ENCODE measurements at regions not wholly inside any gene's neighbourhood (a gene's known extent, or its start where the extent isn't known, plus 50 kb on each side); places are given as distances from the start of the nearest gene placed in this dataset.

DNA sequence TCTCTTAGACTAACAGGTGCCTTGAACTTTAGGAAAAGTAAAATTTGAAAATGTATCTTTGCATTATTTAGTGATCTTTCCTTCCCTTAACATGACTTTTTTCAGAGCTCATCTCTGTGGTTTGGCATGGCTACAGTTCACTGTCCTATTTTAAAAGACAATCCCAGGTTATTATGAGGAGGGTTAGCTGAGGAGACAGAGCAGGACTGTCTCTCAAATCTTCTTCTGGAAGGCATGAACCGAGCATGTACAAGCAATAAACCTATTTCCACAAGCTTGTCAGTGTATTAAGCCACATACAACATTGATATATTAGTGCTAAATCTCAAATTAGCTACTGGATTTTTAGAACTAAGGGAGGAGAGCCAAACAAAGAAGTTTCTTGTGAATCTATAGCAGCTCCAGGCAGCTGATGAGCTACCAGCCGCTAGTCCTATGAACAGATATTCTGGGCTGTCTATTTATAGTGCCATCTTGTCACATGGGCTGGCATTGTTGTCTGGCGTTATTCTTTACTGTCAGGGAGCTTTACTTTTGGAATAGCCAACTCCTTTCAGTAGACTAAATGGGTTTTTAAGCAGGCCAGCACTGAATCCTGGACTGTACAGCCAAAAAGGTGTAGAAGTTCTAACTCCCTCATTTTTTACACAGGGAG lies 171.2 kb upstream of the ACTBL2 start:
- no peak overlapping the region for H2AFZ ChIP-seq (ENCODE audit: control insufficient read depth, low read length)
- no peaks in the 10 kb centered on the region for H3K9me1 ChIP-seq (ENCODE audit: control insufficient read depth, extremely low read depth, insufficient read depth, low read length)
- no peak overlapping the region for H3K4me3 ChIP-seq (ENCODE audit: control insufficient read depth in 2 of 3, extremely low read depth in 1 of 3, insufficient read depth in 2 of 3, low read depth in 1 of 3, low read length in 3 of 3)
- TF ChIP-seq, protein P1, sequence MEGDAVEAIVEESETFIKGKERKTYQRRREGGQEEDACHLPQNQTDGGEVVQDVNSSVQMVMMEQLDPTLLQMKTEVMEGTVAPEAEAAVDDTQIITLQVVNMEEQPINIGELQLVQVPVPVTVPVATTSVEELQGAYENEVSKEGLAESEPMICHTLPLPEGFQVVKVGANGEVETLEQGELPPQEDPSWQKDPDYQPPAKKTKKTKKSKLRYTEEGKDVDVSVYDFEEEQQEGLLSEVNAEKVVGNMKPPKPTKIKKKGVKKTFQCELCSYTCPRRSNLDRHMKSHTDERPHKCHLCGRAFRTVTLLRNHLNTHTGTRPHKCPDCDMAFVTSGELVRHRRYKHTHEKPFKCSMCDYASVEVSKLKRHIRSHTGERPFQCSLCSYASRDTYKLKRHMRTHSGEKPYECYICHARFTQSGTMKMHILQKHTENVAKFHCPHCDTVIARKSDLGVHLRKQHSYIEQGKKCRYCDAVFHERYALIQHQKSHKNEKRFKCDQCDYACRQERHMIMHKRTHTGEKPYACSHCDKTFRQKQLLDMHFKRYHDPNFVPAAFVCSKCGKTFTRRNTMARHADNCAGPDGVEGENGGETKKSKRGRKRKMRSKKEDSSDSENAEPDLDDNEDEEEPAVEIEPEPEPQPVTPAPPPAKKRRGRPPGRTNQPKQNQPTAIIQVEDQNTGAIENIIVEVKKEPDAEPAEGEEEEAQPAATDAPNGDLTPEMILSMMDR (optimal IDR thresholded peaks at IDR 0.05 in 1 of 3, IDR thresholded peaks at IDR 0.05 in 1 of 3, conservative IDR thresholded peaks at IDR 0.05 in 1 of 3; ENCODE audit: extremely low read depth in 1 of 3, insufficient read depth in 2 of 3, low read length in 3 of 3), result no peak
- no peak for TF ChIP-seq EZH2 (IDR thresholded peaks at IDR 0.05; ENCODE audit: low read length)
- H3K4me1 ChIP-seq (ENCODE audit: control insufficient read depth, extremely low read depth, insufficient read depth, low read length), result no peaks in the 10 kb centered on the region
- no peak overlapping the region for H3K4me2 ChIP-seq (ENCODE audit: control insufficient read depth, extremely low read depth, insufficient read depth, low read depth, low read length)
- H3K9ac ChIP-seq (ENCODE audit: control insufficient read depth, extremely low read depth, insufficient read depth, low read length), result no peak overlapping the region
- H3K36me3 ChIP-seq (ENCODE audit: control insufficient read depth in 2 of 2, extremely low read depth in 1 of 2, insufficient read depth in 2 of 2, low read length in 2 of 2), result no peaks in the 10 kb centered on the region
- H3K79me2 ChIP-seq (ENCODE audit: control insufficient read depth, insufficient read depth, low read length), result no peaks in the 10 kb centered on the region
- no peaks in the 10 kb centered on the region for H3K9me3 ChIP-seq (ENCODE audit: control insufficient read depth, low read depth, low read length)
- dilution Hi-C loops (cut with MboI; ENCODE audit: extremely low pct_ligation_motif_present, low sequenced_read_pairs), result no loop called here
- no peak overlapping the region for H3K27ac ChIP-seq (ENCODE audit: control insufficient read depth, insufficient read depth, low read length)
- no peak for FAIRE-seq
- no peaks in the 10 kb centered on the region for H3K27me3 ChIP-seq (ENCODE audit: control insufficient read depth, extremely low read depth, insufficient read depth, low read length)
- H4K20me1 ChIP-seq (ENCODE audit: control insufficient read depth, extremely low read depth, insufficient read depth, low read length), result no peaks in the 10 kb centered on the region
- no peak for DNase-seq (ENCODE audit: low read depth, low spot score)

DNA sequence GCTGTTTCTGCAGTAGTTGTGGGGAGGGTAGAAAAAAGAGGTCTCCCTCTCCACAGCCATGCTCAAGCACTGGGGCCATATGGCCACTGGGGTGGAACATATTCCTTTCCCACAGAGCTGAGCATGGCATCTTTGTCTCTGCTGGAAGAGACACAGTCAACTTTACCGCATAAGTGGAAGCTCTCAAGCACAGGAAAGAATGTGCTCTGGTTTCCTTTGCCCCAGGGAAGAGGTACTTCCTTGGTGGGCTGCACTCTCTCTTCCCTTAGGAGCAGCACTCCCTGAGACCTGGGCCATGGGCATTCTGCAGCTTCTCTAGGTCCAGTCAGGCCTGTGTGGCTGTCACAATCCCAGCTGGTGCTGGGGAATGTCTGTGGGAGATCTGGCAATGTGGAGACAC lies 168.5 kb upstream of the ACTBL2 start:
- Histone ChIP-seq H4K20me1 (ENCODE audit: control insufficient read depth, extremely low read depth, insufficient read depth, low read length) (no peaks in the 10 kb centered on the region), H3K9me3 (ENCODE audit: control insufficient read depth, low read depth, low read length) (no peaks in the 10 kb centered on the region), H3K4me3 (ENCODE audit: control insufficient read depth in 2 of 3, extremely low read depth in 1 of 3, insufficient read depth in 2 of 3, low read depth in 1 of 3, low read length in 3 of 3) (no peak overlapping the region), H2AFZ (ENCODE audit: control insufficient read depth, low read length) (no peak overlapping the region), H3K27ac (ENCODE audit: control insufficient read depth, insufficient read depth, low read length) (no peak overlapping the region), H3K9me1 (ENCODE audit: control insufficient read depth, extremely low read depth, insufficient read depth, low read length) (no peaks in the 10 kb centered on the region), H3K36me3 (ENCODE audit: control insufficient read depth in 2 of 2, extremely low read depth in 1 of 2, insufficient read depth in 2 of 2, low read length in 2 of 2) (no peaks in the 10 kb centered on the region), H3K79me2 (ENCODE audit: control insufficient read depth, insufficient read depth, low read length) (no peaks in the 10 kb centered on the region), H3K4me1 (ENCODE audit: control insufficient read depth, extremely low read depth, insufficient read depth, low read length) (no peaks in the 10 kb centered on the region), H3K27me3 (ENCODE audit: control insufficient read depth, extremely low read depth, insufficient read depth, low read length) (no peaks in the 10 kb centered on the region), H3K4me2 (ENCODE audit: control insufficient read depth, extremely low read depth, insufficient read depth, low read depth, low read length) (no peak overlapping the region), H3K9ac (ENCODE audit: control insufficient read depth, extremely low read depth, insufficient read depth, low read length) (no peak overlapping the region)
- dilution Hi-C loops (cut with MboI; ENCODE audit: extremely low pct_ligation_motif_present, low sequenced_read_pairs), result no loop called here
- FAIRE-seq (no peak), DNase-seq (ENCODE audit: low read depth, low spot score) (no peak)
- TF ChIP-seq, protein P1 (optimal IDR thresholded peaks at IDR 0.05 in 1 of 3, IDR thresholded peaks at IDR 0.05 in 1 of 3, conservative IDR thresholded peaks at IDR 0.05 in 1 of 3; ENCODE audit: extremely low read depth in 1 of 3, insufficient read depth in 2 of 3, low read length in 3 of 3), result no peak
- TF ChIP-seq EZH2 (IDR thresholded peaks at IDR 0.05; ENCODE audit: low read length), result no peak
